ENCODE measurements at regions not wholly inside any gene's neighbourhood (a gene's known extent, or its start where the extent isn't known, plus 50 kb on each side); places are given as distances from the start of the nearest gene placed in this dataset.

DNA sequence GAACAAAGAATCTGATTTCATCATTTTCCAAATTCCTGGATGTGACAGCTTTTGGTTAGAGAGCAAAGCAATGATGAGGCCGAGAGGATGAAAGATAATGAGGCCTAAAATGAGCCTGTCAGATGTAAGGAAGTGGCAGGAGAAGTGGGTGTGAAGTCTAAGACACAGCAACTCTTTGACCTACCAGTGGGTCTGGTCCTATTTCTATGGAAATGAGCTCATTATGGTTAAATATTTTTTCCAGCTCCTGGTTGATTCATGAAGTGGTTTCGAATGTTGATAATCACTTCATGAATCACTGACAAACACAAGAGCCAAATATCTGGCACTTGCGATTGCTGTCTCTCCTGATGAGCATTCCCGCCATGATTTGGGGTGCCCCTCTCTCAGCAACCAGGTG lies 273.3 kb upstream of the CDH5 start:
- TF ChIP-seq CTCF (conservative IDR thresholded peaks at IDR 0.05; ENCODE audit: low read depth, low read length) (no peak), EZH2 (IDR thresholded peaks at IDR 0.05; ENCODE audit: low read length, unreplicated experiment) (no peak), EZH2phosphoT487 (IDR thresholded peaks at IDR 0.05; ENCODE audit: borderline replicate concordance, low read length) (no peak)
